DMS153 treated with DMSO at 0.1 percent for 48 hours (cell line): ENCODE measurements at regions not wholly inside any gene's neighbourhood (a gene's known extent, or its start where the extent isn't known, plus 50 kb on each side); places are given as distances from the start of the nearest gene placed in this dataset.
"Not testable (repeated sequence)": the region's sequence is repeated elsewhere in the genome, so short reads cannot be mapped to it uniquely, and the experiment has no call there.

Source experiments
- DNase-seq: peaks from one replicate; lab custom pipeline; 2025; ENCODE audit not compliant: unreplicated experiment; lab: John Stamatoyannopoulos, UW

GRCh38 chr13:106103779-106104178, 431.7 kb downstream of the EFNB2 start:
- DNase-seq, result no peak

DNA sequence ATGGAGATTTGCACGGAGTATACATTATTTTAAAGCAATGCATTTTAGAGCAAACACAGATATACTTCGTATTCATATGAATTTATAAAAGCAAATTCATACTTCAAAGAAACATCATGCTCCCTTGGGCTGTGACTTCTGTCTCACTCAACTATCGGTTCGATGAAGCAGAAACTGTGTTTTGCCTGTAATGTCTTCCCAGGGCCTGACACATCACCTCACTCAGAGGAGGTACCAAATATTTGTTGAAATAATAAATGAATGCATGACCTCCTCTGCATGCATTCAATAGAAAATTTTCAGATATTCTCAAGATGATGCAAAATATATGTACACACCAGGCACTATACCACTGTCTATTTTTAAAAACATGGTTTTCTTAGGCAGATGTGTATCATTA, 432.7 kb downstream of the EFNB2 start:
- no peak for DNase-seq

DNA sequence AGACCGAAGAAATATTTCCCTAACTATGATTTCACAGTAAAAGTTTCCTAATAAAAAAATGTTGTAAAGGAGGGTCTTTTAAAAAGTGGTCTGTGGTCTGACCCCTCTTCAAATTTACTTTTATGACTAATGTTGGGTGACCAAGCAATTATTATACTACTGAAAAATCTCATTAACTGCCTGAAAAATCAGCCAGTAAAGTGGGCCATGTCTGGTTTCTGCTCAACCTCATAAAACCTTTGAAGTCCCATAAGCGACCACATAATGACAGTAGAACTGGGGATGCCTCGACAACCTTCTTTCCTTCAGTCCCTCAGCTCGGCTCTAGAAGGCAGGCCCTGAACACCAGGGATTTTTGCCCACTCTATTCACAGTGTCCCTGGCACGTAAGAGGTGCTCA, 434.3 kb downstream of the EFNB2 start:
- DNase-seq, result no peak

GRCh38 chr13:106100171-106100919, 435.1 kb downstream of the EFNB2 start:
- DNase-seq, result peak; percentile 9

- DNase-seq, result no peak
Observed at GRCh38 chr13:106099765-106100164, 435.7 kb downstream of the EFNB2 start.

DNA sequence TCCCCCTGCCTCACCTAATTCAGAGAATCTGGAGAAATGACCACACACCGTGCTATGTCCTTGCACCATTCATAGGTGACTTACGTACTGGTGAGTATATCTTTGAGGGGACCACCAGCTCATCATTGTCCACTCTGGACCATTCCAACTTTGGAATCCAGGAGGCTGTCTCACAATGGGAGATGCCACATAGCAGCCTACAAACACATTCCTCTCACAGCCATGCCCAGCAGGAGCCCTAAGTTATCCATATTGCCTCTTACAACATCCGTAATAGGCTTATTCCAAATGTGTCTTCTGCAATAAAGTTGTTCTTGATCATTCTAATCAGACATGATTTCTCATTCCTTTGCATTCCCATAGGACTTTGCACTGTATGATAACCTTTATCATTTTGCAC, 436.7 kb downstream of the EFNB2 start:
- no peak for DNase-seq

GRCh38 chr13:106096661-106097092, 438.8 kb downstream of the EFNB2 start:
- DNase-seq, result peak; percentile 27

DNA sequence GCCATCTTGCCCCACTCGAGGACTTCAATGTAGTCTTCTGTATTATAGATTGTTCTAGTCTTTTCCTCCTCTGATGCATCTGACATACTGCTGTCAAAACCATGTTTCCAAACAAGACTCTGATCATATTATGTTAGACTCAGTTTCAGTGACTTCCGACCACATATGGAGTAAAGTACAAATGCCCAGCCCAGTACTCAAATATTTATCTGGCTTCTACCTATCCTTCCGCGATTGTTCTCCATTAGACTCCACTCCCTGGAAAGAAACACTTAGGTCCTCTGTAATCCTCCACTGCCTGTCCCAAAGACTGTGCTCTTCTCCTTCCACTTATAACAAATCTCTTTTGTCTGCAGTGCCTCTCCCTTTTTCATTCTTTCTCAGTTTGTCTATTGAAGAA, 439.5 kb downstream of the EFNB2 start:
- DNase-seq, result no peak

DNA sequence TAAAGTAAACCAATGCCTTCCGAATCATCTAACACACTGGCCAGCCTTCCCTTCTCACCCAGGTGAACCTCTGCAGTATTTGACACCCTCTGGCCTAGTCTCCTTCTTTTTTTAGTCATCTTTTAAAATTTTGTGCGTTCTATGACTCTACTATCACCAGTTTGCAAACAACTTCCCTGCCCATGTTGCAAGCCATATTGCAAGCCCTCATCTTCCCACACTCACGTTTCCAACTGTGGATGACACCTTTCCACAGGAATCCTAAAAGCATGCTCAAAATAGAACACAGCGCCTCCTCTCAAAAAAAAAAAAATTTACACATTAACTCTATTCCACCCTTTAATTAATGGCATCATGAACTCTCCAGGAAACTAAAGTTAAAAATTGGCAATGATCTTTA, 440.1 kb downstream of the EFNB2 start:
- DNase-seq, result no peak

GRCh38 chr13:106090001-106090400, 445.5 kb downstream of the EFNB2 start:
- no peak for DNase-seq

DNA sequence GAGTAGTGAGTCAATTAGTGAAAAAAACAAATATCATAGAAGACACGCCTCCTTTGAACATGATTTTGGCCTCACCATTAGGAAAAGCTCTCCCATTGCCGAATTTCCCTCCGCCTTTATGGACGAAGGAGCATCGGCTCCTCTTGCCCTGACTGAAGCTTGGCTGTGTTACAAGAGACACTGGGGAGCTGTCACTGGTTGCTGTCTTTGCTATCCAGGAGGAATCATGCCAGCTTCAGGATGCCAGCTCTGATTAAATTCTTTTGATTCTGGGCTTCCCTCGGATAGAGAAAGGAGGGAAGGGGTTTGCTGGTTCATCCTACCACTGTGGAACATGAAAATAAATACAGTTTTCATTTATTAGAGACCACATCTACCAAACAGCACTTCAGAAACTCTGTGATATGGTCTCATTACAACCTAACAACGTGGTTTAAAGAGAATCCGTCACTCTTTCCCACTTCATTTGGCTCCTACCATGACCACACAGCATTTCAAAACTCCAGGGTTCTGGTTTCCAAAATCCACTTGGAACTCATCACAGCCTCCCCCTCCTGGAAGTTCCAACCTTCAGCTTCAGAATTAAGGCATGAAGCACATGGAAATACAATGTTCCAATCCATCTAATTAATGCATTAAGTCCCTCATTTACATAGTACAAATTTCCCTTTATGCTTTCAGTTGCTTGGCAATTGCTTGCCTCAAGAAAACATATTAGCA, 446.0 kb downstream of the EFNB2 start:
- DNase-seq, result no peak

DNA sequence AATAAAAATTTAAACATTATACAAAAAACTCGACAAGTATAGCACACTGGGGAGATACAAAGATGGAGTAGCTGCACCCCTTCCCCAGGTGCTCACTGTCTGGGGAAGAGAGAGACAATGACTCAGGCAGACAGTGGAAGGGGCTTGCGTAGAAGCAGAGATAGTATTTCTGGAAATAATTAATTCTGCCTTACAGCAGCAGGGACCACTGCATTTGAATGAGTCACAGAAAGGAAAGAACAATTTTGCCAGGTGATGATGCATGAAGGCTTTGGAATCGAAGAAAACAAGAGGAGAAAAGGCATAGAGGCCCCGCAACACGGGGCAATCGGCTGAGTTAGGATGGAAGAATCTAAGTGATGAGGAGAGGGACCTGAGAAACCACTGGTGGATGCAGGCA, 447.4 kb downstream of the EFNB2 start:
- no peak for DNase-seq

DNA sequence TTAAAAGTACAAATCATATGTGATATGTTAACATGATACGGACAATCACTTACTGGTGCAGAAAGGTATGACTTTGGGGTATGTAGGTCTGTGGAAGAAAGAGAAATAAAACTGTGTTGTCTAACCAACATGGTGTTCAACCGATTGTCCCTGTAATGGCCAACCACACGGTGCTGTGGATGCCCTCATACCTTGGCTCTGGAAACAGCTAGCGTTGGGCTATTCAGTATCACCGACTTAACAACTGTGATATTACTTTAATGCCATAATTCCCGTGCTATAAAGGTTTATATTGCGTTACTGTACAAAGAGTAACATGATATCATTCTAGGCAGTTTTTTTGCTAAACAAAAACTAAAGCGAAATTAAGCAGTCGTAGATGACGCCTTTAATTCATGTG, 448.3 kb downstream of the EFNB2 start:
- DNase-seq, result no peak

DNA sequence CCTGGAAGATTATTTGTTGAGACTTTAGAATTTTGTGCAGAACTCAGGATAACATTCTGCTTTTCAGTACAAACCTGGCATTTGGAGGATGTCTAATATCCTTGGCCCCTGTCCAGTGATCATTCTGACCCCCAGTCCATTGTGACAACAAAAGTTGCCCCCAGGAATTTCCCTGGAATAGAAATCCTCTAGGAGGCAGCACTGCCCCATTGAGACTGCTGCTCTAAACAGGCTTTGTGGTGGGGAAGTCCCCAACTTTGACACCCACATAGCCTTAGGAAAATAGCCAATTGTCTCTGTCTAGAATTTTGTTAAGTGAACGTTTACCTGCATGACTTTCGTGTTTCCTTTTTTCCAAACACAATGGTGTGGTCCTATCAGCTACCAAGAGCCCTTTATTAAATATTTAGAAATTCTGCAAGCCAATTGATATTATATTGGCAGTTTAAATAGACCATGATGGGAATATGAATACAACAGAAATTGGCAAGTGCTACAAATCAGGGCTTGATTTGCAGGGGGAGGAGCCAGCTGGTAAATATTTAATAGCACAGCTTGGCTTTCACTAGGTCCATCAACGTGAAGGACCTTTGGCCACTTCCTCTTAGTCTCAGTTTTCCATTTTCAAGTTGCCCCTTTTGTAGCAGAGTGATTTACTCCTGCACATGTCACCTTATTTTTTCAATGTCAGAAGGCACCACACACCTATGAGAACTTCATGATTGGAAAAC, 451.7 kb downstream of the EFNB2 start:
- DNase-seq, result no peak

- DNase-seq, result not testable (repeated sequence)
Observed at GRCh38 chr13:106081221-106081620, 454.2 kb downstream of the EFNB2 start.

DNA sequence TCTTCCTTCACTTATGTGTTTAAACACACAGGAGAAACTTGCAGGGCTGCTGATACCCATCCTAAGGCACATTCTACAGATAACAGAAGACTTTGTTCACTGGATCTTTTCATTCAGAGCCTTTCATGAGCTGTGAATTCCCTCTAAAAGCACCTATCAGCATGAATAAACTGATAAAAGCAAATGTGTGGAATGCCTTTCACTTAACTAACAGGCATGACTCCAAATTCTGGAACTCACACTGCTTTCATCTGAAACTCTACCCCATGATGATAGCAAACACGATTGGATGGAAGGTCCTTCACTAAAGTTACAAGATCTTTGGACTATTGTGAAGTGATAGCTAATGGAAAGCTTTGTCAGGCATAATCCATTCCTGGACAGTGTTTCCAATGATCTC, 457.3 kb downstream of the EFNB2 start:
- DNase-seq, result no peak

GRCh38 chr13:106077017-106077416, 458.4 kb downstream of the EFNB2 start:
- DNase-seq, result no peak

- no peak for DNase-seq
Observed at GRCh38 chr13:106072014-106072413, 463.4 kb downstream of the EFNB2 start.

- no peak for DNase-seq
Observed at GRCh38 chr13:106063591-106064313, 471.7 kb downstream of the EFNB2 start.

DNA sequence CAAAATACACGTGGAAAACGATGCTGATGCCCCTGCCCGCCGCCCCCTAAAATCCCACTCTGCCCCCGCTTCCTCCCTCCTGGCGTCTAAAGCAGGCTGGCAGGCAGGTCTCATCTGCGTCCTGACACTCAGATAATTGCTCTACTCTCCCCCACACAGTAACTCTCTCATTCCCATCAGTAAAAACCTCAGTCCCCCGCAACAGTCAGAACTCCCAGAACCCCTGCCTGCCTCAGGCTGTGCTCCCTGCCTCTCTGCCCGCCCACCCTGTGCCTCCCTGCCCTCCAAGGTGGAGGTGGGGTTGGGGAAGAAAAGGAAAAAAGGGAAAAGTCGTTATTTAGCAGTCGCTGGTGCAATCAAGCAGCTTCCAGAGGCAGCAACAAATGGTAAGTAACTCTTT, 473.7 kb downstream of the EFNB2 start:
- DNase-seq, result no peak

DNA sequence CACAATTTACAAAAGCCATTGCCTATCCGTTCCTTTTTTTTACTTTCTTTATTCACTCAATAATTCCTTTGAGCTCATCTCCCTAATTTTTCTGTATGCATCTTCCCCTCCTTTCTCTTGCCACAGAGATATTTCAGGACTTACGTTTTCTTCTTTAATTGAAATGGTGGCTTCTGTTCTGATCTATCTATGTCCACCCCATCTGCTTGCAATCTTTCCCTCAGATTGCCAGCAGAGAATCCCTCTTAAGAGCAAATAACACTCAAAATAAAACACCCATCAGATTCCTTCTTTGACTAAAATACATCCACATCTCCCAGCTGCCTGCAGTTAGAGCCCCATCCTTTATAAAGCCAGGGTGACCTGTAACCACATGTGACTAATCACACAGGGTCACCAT, 478.6 kb downstream of the EFNB2 start:
- DNase-seq, result no peak
